ENCODE measurements at regions not wholly inside any gene's neighbourhood (a gene's known extent, or its start where the extent isn't known, plus 50 kb on each side); places are given as distances from the start of the nearest gene placed in this dataset.
A peak's percentile ranks its signal among the peaks of the same experiment; 100 is the strongest.

DNA sequence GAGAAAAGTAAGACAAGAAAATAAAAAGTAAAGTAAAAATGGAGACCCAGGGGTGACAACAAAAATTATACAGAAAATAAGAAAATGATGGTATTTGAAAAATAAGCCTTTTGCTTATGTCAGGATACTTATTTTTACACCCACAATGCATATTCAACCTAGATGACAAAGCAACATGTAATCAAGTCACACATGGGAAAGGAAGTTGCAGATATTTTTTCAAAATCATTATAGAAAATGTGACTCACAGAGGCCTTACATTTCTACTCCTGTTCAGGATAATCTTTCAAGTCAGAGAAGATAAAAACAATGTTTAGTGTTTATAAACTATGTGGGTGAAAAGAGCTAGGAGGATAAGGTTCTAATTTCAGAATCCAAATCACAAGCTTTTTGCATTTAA is 275.3 kb upstream of the UBE2E3 start:
- peaks cover 3% of the 10 kb centered on the region for H3K4me1 Mint-ChIP-seq (ENCODE audit: low read depth)
- H3K27ac Mint-ChIP-seq (ENCODE audit: unreplicated experiment) = no peak overlapping the region
- no peaks in the 10 kb centered on the region for H3K27me3 Mint-ChIP-seq (ENCODE audit: low read depth)
- peaks cover 4% of the 10 kb centered on the region for H3K9me3 Mint-ChIP-seq (ENCODE audit: low read depth)
- TF ChIP-seq CTCF (IDR thresholded peaks at IDR 0.05) = no peak
- no peaks in the 10 kb centered on the region for H3K36me3 Mint-ChIP-seq (ENCODE audit: low read depth)
- no peak for DNase-seq (ENCODE audit: low spot score)
- no peak overlapping the region for H3K4me3 Mint-ChIP-seq (ENCODE audit: unreplicated experiment)

GRCh38 chr2:180699657-180700361 is 280.6 kb upstream of the UBE2E3 start:
- peak; percentile 53 for DNase-seq (ENCODE audit: low spot score)
- no peak overlapping the region for H3K4me3 Mint-ChIP-seq (ENCODE audit: unreplicated experiment)
- no peak overlapping the region for H3K27ac Mint-ChIP-seq (ENCODE audit: unreplicated experiment)
- no peaks in the 10 kb centered on the region for H3K36me3 Mint-ChIP-seq (ENCODE audit: low read depth)
- peaks cover 4% of the 10 kb centered on the region for H3K9me3 Mint-ChIP-seq (ENCODE audit: low read depth)
- no peaks in the 10 kb centered on the region for H3K4me1 Mint-ChIP-seq (ENCODE audit: low read depth)
- no peaks in the 10 kb centered on the region for H3K27me3 Mint-ChIP-seq (ENCODE audit: low read depth)
- no peak for TF ChIP-seq CTCF (IDR thresholded peaks at IDR 0.05)

DNA sequence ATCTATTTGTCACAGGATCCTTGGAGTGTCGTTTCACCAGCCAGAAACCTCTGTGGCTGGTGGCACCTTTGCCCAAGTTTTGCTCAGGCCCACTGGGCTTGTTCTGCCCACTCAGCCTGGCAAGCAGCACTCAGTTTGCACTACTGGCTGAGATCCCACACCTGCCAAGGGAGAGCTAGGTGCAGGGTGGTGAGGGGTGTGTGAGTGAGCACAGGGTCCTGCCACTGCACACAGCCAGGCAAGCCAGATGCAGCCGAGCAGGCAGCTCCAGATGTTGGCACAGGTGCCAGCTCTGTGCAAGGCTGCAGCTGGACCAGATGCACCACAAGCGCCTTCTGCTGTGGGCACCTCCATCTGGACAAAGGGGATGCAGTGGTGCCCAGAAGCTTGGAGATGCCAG is 281.7 kb upstream of the UBE2E3 start:
- H3K27me3 Mint-ChIP-seq (ENCODE audit: low read depth) = no peaks in the 10 kb centered on the region
- H3K27ac Mint-ChIP-seq (ENCODE audit: unreplicated experiment) = no peak overlapping the region
- DNase-seq (ENCODE audit: low spot score) = peak; percentile 61
- no peaks in the 10 kb centered on the region for H3K36me3 Mint-ChIP-seq (ENCODE audit: low read depth)
- TF ChIP-seq CTCF (IDR thresholded peaks at IDR 0.05) = no peak
- H3K4me1 Mint-ChIP-seq (ENCODE audit: low read depth) = no peaks in the 10 kb centered on the region
- H3K4me3 Mint-ChIP-seq (ENCODE audit: unreplicated experiment) = no peak overlapping the region
- peaks cover 4% of the 10 kb centered on the region for H3K9me3 Mint-ChIP-seq (ENCODE audit: low read depth)

GRCh38 chr2:180695586-180696401 is 284.6 kb upstream of the UBE2E3 start:
- H3K9me3 Mint-ChIP-seq (ENCODE audit: low read depth) = no peaks in the 10 kb centered on the region
- H3K27me3 Mint-ChIP-seq (ENCODE audit: low read depth) = no peaks in the 10 kb centered on the region
- H3K4me1 Mint-ChIP-seq (ENCODE audit: low read depth) = no peaks in the 10 kb centered on the region
- H3K36me3 Mint-ChIP-seq (ENCODE audit: low read depth) = no peaks in the 10 kb centered on the region
- no peak overlapping the region for H3K4me3 Mint-ChIP-seq (ENCODE audit: unreplicated experiment)
- no peak for TF ChIP-seq CTCF (IDR thresholded peaks at IDR 0.05)
- no peak for DNase-seq (ENCODE audit: low spot score)
- no peak overlapping the region for H3K27ac Mint-ChIP-seq (ENCODE audit: unreplicated experiment)

DNA sequence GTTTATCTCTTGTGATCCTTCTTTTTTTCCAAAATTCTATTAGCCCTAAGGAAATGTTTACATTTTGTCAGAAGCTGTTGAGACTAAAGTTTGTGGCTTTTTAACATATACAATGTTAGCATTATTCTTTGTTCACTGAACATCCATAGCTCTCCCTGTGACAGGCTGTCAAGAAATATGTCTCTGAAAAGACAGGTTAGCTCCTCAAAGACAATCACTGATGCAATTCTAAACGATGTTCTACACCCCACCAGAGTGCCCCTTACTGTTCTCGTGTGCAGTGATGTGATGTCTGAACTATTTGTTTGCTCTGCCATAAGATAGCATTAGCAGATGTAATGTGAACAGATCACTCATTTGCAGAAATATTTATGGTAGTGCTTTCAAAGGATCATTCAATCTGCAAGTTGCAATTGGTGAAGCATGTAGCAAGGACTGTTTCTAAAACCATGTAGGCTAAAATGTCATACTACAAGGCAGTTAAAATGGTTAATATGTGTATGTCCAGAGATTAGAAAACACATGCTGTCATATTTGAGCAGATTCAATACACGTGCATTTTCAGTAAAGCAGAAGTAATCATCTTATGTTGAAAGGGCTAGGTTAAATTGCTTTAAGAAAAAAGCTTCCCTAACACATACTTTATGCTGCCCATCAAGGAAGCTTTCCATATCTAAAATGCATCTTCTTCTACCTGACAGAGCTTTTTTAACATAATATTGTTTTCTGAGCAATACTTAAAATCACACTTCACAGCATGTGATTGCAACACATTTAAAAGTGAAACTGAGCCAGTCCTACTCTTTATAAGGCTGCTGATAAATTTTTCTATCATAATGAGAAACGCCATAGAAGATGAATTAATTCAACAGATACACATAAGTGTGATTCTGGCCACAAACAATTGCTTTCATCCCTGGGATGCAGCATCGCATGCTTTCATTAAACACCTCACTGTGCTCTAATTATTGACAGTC is 285.7 kb upstream of the UBE2E3 start:
- H3K9me3 Mint-ChIP-seq (ENCODE audit: low read depth) = no peaks in the 10 kb centered on the region
- H3K36me3 Mint-ChIP-seq (ENCODE audit: low read depth) = no peaks in the 10 kb centered on the region
- H3K4me3 Mint-ChIP-seq (ENCODE audit: unreplicated experiment) = no peak overlapping the region
- no peak for DNase-seq (ENCODE audit: low spot score)
- no peak for TF ChIP-seq CTCF (IDR thresholded peaks at IDR 0.05)
- no peak overlapping the region for H3K27ac Mint-ChIP-seq (ENCODE audit: unreplicated experiment)
- no peaks in the 10 kb centered on the region for H3K27me3 Mint-ChIP-seq (ENCODE audit: low read depth)
- H3K4me1 Mint-ChIP-seq (ENCODE audit: low read depth) = no peaks in the 10 kb centered on the region
